HEK293 (cell line): ENCODE measurements at regions not wholly inside any gene's neighbourhood (a gene's known extent, or its start where the extent isn't known, plus 50 kb on each side); places are given as distances from the start of the nearest gene placed in this dataset.
A peak's percentile ranks its signal among the peaks of the same experiment; 100 is the strongest.

Experiments
- CTCF ChIA-PET: fragments of 350-600 bp; formaldehyde crosslinking; extraction: SDS; loops from one replicate; lab custom pipeline; 2021; ENCODE audit warnings: antibody characterized with exemption; lab: Yijun Ruan, JAX
- POLR2A ChIA-PET: fragments of 300-600 bp; formaldehyde crosslinking; extraction: SDS; loops from one replicate; lab custom pipeline; 2020; ENCODE audit warnings: antibody characterized with exemption, inconsistent platforms; lab: Yijun Ruan, JAX
- H3K27ac ChIP-seq: fragments of 200-500 bp; sonication (Bioruptor generic); 2 replicates; pipeline ENCODE4 v1.5.1; 2014; ENCODE audit warnings: low read depth, low read length, control low read depth, inconsistent platforms; ENCODE audit errors: extremely low read depth
- H3K36me3 ChIP-seq, 2 experiments: fragments of 200-500 bp in 1 of 2; sonication (Bioruptor generic) in 1 of 2; 1 replicate in 1 of 2; 2 replicates in 1 of 2; pipeline ENCODE4 v1.5.1; 2014 to 2017; ENCODE audit warnings: inconsistent platforms in 2 of 2, low read length in 2 of 2; ENCODE audit not compliant: control insufficient read depth in 2 of 2, insufficient read depth in 1 of 2
- H3K4me1 ChIP-seq: fragments of 200-500 bp; sonication (Bioruptor generic); 2 replicates; pipeline ENCODE4 v1.5.1; 2014; ENCODE audit warnings: mild to moderate bottlenecking, low read length, inconsistent platforms; ENCODE audit not compliant: control insufficient read depth, insufficient read depth
- H3K4me3 ChIP-seq: 2 replicates; pipeline ENCODE4 v1.5.1; 2011; ENCODE audit warnings: low read depth, mild to moderate bottlenecking, control low read depth, low read length, moderate library complexity
- H3K9me3 ChIP-seq: fragments of 200-500 bp; sonication (Bioruptor generic); 2 replicates; pipeline ENCODE4 v1.5.1; 2014; ENCODE audit warnings: low read depth, low read length, inconsistent platforms; ENCODE audit not compliant: control insufficient read depth, insufficient read depth
- KLF8 ChIP-seq: fragments of 450-650 bp; formaldehyde crosslinking; IDR thresholded peaks from 2 replicates; pipeline ENCODE4 v1.5.1; 2016; ENCODE audit warnings: missing biosample characterization, missing genetic modification characterization
- SP7 ChIP-seq: fragments of 450-650 bp; formaldehyde crosslinking; IDR thresholded peaks from 2 replicates; pipeline ENCODE4 v1.5.1; 2016; ENCODE audit warnings: missing biosample characterization, missing genetic modification characterization
- ZBTB17 ChIP-seq: fragments of 450-650 bp; formaldehyde crosslinking; IDR thresholded peaks from 2 replicates; pipeline ENCODE4 v1.5.1; 2016; ENCODE audit warnings: missing biosample characterization, missing genetic modification characterization
- ZNF114 ChIP-seq: fragments of 450-650 bp; formaldehyde crosslinking; IDR thresholded peaks from 2 replicates; pipeline ENCODE4 v1.5.0; 2017; ENCODE audit warnings: missing biosample characterization, missing genetic modification characterization
- ZNF133 ChIP-seq: fragments of 450-650 bp; formaldehyde crosslinking; IDR thresholded peaks from 2 replicates; pipeline ENCODE4 v1.5.1; 2016; ENCODE audit warnings: missing biosample characterization, missing genetic modification characterization
- ZNF211 ChIP-seq: fragments of 450-650 bp; formaldehyde crosslinking; IDR thresholded peaks from 2 replicates; pipeline ENCODE4 v1.5.1; 2016; ENCODE audit warnings: low read depth, missing biosample characterization, missing genetic modification characterization
- ZNF266 ChIP-seq: fragments of 450-650 bp; formaldehyde crosslinking; IDR thresholded peaks from 2 replicates; pipeline ENCODE4 v1.5.1; 2016; ENCODE audit warnings: missing biosample characterization, missing genetic modification characterization, low read depth
- ZNF274 ChIP-seq, 2 experiments: fragments of 200-500 bp in 1 of 2; fragments of 450-650 bp in 1 of 2; sonication (Bioruptor generic) in 1 of 2; formaldehyde crosslinking in 1 of 2; IDR thresholded peaks; 2 replicates each; pipeline versions ENCODE4 v1.5.1 to v1.6.1; 2014 to 2016; ENCODE audit warnings: borderline replicate concordance in 1 of 2, inconsistent platforms in 1 of 2, low read length in 1 of 2, missing biosample characterization in 1 of 2, missing genetic modification characterization in 1 of 2
- ZNF311 ChIP-seq: fragments of 450-650 bp; formaldehyde crosslinking; IDR thresholded peaks from 2 replicates; pipeline ENCODE4 v1.5.1; 2017; ENCODE audit warnings: missing biosample characterization, missing genetic modification characterization, borderline replicate concordance
- ZNF37A ChIP-seq: fragments of 450-650 bp; IDR thresholded peaks from 2 replicates; pipeline ENCODE4 v1.5.1; 2018; ENCODE audit warnings: missing biosample characterization, missing genetic modification characterization
- ZNF423 ChIP-seq: fragments of 450-650 bp; formaldehyde crosslinking; IDR thresholded peaks from 2 replicates; pipeline ENCODE4 v1.5.1; 2016; ENCODE audit warnings: missing biosample characterization, missing genetic modification characterization
- ZNF624 ChIP-seq: fragments of 450-650 bp; formaldehyde crosslinking; IDR thresholded peaks from 2 replicates; pipeline ENCODE4 v1.5.1; 2017; ENCODE audit warnings: missing biosample characterization, missing genetic modification characterization
- ZNF660 ChIP-seq: fragments of 450-650 bp; IDR thresholded peaks from 2 replicates; pipeline ENCODE4 v1.5.1; 2018; ENCODE audit warnings: missing biosample characterization, mild to moderate bottlenecking, missing genetic modification characterization
- ZNF837 ChIP-seq: fragments of 450-650 bp; formaldehyde crosslinking; IDR thresholded peaks from 2 replicates; pipeline ENCODE4 v1.5.1; 2016; ENCODE audit warnings: missing biosample characterization, missing genetic modification characterization
- ZNF843 ChIP-seq: fragments of 450-650 bp; formaldehyde crosslinking; IDR thresholded peaks from 2 replicates; pipeline ENCODE4 v1.5.1; 2016; ENCODE audit warnings: missing biosample characterization, missing genetic modification characterization
- TF ChIP-seq, protein P1 (sequence below): fragments of 450-650 bp; IDR thresholded peaks from 2 replicates; pipeline ENCODE4 v1.5.1; 2018; ENCODE audit warnings: missing biosample characterization, mild to moderate bottlenecking, missing genetic modification characterization
- TF ChIP-seq, protein P2 (sequence below): fragments of 450-650 bp; formaldehyde crosslinking; conservative IDR thresholded peaks from 2 replicates; pipeline ENCODE4 v1.5.1; 2016; ENCODE audit warnings: low read depth, missing biosample characterization, missing genetic modification characterization
- TF ChIP-seq, protein P3 (sequence below): fragments of 450-650 bp; formaldehyde crosslinking; IDR thresholded peaks from 2 replicates; pipeline ENCODE4 v1.5.1; 2016; ENCODE audit warnings: missing biosample characterization, missing genetic modification characterization
- TF ChIP-seq, protein P4 (sequence below): fragments of 450-650 bp; formaldehyde crosslinking; IDR thresholded peaks from 2 replicates; pipeline ENCODE4 v1.5.1; 2016; ENCODE audit warnings: missing biosample characterization, missing genetic modification characterization
- TF ChIP-seq, protein P5 (sequence below): fragments of 450-650 bp; formaldehyde crosslinking; IDR thresholded peaks from 2 replicates; pipeline ENCODE4 v1.5.1; 2016; ENCODE audit warnings: missing biosample characterization, missing genetic modification characterization
- TF ChIP-seq, protein P6 (sequence below): fragments of 450-650 bp; formaldehyde crosslinking; IDR thresholded peaks from 2 replicates; pipeline ENCODE4 v1.5.1; 2017; ENCODE audit warnings: missing biosample characterization, missing genetic modification characterization

DNA sequence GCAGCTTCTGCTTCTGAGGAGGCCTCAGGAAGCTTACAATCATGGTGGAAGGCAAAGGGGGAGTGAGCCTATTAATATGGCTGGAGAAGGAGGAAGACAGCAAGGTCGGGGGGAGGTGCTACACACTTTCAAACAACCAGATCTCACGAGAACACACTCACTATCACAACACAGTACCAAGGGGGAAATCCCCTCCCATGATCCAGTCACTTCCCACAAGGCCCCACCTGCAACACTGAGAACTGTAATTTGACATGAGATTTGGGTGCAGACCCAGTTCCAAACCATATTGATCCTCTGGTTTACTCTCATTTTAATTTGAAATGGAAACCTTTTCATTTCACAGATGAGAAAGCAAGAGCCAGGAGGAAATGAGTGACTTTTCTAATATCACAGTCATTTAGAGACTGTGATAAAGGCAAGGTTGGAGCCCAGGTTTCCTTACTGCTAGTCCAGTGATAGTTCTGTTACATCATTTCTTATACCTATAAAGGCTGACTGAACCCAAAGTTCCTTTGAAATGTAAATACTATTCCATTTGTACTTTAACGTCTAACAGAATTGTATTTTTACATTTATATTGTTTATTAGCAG lies 105.8 kb upstream of the GAP43 start (continued):
- TF ChIP-seq ZNF266 (tag by site-specific recombination) (no peak), ZNF211 (no peak), ZNF133 (tag by site-specific recombination) (no peak), ZNF624 (tag by site-specific recombination) (no peak), ZNF843 (no peak), ZNF274 (IDR thresholded peaks at IDR 0.05; ENCODE audit: low read length) (no peak), ZNF274 (tag by site-specific recombination; IDR thresholded peaks at IDR 0.05; ENCODE audit: borderline replicate concordance) (no peak)
- TF ChIP-seq, protein P1, sequence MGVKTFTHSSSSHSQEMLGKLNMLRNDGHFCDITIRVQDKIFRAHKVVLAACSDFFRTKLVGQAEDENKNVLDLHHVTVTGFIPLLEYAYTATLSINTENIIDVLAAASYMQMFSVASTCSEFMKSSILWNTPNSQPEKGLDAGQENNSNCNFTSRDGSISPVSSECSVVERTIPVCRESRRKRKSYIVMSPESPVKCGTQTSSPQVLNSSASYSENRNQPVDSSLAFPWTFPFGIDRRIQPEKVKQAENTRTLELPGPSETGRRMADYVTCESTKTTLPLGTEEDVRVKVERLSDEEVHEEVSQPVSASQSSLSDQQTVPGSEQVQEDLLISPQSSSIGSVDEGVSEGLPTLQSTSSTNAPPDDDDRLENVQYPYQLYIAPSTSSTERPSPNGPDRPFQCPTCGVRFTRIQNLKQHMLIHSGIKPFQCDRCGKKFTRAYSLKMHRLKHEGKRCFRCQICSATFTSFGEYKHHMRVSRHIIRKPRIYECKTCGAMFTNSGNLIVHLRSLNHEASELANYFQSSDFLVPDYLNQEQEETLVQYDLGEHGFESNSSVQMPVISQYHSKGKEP (tag by site-specific recombination) = no peak
- TF ChIP-seq, protein P2, sequence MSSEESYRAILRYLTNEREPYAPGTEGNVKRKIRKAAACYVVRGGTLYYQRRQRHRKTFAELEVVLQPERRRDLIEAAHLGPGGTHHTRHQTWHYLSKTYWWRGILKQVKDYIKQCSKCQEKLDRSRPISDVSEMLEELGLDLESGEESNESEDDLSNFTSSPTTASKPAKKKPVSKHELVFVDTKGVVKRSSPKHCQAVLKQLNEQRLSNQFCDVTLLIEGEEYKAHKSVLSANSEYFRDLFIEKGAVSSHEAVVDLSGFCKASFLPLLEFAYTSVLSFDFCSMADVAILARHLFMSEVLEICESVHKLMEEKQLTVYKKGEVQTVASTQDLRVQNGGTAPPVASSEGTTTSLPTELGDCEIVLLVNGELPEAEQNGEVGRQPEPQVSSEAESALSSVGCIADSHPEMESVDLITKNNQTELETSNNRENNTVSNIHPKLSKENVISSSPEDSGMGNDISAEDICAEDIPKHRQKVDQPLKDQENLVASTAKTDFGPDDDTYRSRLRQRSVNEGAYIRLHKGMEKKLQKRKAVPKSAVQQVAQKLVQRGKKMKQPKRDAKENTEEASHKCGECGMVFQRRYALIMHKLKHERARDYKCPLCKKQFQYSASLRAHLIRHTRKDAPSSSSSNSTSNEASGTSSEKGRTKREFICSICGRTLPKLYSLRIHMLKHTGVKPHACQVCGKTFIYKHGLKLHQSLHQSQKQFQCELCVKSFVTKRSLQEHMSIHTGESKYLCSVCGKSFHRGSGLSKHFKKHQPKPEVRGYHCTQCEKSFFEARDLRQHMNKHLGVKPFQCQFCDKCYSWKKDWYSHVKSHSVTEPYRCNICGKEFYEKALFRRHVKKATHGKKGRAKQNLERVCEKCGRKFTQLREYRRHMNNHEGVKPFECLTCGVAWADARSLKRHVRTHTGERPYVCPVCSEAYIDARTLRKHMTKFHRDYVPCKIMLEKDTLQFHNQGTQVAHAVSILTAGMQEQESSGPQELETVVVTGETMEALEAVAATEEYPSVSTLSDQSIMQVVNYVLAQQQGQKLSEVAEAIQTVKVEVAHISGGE (tag by site-specific recombination) = no peak
- TF ChIP-seq, protein P3, sequence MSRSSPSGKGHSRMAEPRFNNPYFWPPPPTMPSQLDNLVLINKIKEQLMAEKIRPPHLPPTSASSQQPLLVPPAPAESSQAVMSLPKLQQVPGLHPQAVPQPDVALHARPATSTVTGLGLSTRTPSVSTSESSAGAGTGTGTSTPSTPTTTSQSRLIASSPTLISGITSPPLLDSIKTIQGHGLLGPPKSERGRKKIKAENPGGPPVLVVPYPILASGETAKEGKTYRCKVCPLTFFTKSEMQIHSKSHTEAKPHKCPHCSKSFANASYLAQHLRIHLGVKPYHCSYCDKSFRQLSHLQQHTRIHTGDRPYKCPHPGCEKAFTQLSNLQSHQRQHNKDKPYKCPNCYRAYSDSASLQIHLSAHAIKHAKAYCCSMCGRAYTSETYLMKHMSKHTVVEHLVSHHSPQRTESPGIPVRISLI = no peak
- TF ChIP-seq, protein P4, sequence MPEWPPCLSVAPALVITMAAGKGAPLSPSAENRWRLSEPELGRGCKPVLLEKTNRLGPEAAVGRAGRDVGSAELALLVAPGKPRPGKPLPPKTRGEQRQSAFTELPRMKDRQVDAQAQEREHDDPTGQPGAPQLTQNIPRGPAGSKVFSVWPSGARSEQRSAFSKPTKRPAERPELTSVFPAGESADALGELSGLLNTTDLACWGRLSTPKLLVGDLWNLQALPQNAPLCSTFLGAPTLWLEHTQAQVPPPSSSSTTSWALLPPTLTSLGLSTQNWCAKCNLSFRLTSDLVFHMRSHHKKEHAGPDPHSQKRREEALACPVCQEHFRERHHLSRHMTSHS (tag by site-specific recombination) = no peak
- TF ChIP-seq, protein P5, sequence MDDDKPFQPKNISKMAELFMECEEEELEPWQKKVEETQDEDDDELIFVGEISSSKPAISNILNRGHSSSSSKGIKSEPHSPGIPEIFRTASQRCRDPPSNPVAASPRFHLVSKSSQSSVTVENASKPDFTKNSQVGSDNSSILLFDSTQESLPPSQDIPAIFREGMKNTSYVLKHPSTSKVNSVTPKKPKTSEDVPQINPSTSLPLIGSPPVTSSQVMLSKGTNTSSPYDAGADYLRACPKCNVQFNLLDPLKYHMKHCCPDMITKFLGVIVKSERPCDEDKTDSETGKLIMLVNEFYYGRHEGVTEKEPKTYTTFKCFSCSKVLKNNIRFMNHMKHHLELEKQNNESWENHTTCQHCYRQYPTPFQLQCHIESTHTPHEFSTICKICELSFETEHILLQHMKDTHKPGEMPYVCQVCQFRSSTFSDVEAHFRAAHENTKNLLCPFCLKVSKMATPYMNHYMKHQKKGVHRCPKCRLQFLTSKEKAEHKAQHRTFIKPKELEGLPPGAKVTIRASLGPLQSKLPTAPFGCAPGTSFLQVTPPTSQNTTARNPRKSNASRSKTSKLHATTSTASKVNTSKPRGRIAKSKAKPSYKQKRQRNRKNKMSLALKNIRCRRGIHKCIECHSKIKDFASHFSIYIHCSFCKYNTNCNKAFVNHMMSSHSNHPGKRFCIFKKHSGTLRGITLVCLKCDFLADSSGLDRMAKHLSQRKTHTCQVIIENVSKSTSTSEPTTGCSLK = no peak
- TF ChIP-seq, all 188 proteins: peak for 0

DNA sequence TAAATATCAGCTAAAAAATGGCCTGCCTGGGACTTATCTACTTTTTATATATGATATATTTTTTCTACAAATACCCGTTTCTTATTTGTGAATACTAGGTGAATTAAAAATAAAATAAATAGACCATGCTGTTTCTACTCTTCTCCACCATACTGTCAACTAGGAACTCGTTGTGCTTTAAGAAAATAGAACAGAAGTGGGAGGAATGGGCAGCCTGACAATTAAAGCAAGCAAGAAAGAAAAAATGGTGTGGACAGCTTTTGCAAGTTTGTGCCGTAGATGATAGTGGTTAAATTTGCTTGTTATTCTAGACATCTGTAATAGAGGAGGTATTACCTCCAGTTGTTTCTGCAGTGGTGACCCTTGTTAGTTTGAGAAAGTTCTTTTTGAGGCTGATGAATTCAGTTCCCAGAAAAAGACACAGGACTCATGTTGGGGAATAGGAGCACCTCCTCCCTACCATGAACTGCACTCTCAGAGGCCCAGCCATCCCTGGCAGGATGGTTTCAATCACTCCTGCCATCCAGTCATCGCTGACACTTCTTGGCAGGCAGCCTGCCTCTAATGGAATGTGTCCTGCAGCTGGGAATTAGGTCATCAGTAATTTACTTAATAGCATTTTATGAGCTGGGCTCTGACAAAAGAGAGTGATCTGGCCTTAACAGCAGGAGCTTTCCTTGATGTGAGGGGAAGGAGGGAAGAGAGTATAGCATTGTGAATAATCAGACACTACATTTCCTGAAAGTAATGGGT lies 105.0 kb upstream of the GAP43 start:
- CTCF ChIA-PET = interaction anchor here (0.7 kb wide), 1 partner anchor 272 kb away, joined by 3 read pairs; no protein-coding TSS in a partner anchor
- POLR2A ChIA-PET = no interaction called here
- H3K36me3 ChIP-seq = no peaks in the 10 kb centered on the region
- no peaks in the 10 kb centered on the region for H3K4me1 ChIP-seq
- no peak overlapping the region for H3K4me3 ChIP-seq
- no peaks in the 10 kb centered on the region for H3K9me3 ChIP-seq
- no peak overlapping the region for H3K27ac ChIP-seq
- no peak for TF ChIP-seq ZNF837 (tag by site-specific recombination)
- 0 out of 2 replicates have a peak, but pooled peaks have one; percentile 41 for TF ChIP-seq ZBTB17
- TF ChIP-seq ZNF37A (tag by site-specific recombination) = no peak
- TF ChIP-seq SP7 (tag by site-specific recombination) = peak; percentile 94
- TF ChIP-seq ZNF660 (tag by site-specific recombination) = peak; percentile 95
- no peak for TF ChIP-seq ZNF423
- peak; percentile 70; the same call in 1 of the 2 replicates for TF ChIP-seq KLF8
- no peak for TF ChIP-seq ZNF114 (tag by site-specific recombination)
- TF ChIP-seq ZNF133 (tag by site-specific recombination) = no peak
- TF ChIP-seq ZNF311 (tag by site-specific recombination) = no peak
- TF ChIP-seq, protein P6, sequence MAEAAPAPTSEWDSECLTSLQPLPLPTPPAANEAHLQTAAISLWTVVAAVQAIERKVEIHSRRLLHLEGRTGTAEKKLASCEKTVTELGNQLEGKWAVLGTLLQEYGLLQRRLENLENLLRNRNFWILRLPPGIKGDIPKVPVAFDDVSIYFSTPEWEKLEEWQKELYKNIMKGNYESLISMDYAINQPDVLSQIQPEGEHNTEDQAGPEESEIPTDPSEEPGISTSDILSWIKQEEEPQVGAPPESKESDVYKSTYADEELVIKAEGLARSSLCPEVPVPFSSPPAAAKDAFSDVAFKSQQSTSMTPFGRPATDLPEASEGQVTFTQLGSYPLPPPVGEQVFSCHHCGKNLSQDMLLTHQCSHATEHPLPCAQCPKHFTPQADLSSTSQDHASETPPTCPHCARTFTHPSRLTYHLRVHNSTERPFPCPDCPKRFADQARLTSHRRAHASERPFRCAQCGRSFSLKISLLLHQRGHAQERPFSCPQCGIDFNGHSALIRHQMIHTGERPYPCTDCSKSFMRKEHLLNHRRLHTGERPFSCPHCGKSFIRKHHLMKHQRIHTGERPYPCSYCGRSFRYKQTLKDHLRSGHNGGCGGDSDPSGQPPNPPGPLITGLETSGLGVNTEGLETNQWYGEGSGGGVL (tag by site-specific recombination) = peak; percentile 48; the same call in 1 of the 2 replicates
